Panc1 (cell line): ENCODE measurements at regions not wholly inside any gene's neighbourhood (a gene's known extent, or its start where the extent isn't known, plus 50 kb on each side); places are given as distances from the start of the nearest gene placed in this dataset.

Source experiments
- ATAC-seq: fragments of 200-7000 bp; cut with Tn5 transposase; 2 replicates; pipeline ENCODE4 v1.9.1; 2020; ENCODE audit warnings: mild to moderate bottlenecking, moderate library complexity
- BruUV-seq: library from RNA; stranded (reverse); fragments of 400-500 nt; replicated peaks from 2 replicates; lab custom pipeline; 2021; lab: Mats Ljungman, UMichigan
- CTCF ChIA-PET: fragments of 300-600 bp; sonication (Branson Sonifier 250); formaldehyde crosslinking; loops from one replicate; lab custom pipeline; 2022; ENCODE audit warnings: antibody characterized with exemption; lab: Charles Lee
- POLR2A ChIA-PET: fragments of 300-600 bp; sonication (Branson Sonifier 250); formaldehyde crosslinking; loops from one replicate; lab custom pipeline; 2022; ENCODE audit warnings: antibody characterized with exemption; lab: Charles Lee
- DNase-seq: peaks from one replicate; pipeline ENCODE4 v3.0.0-alpha.2; 2010; ENCODE audit warnings: low read depth, low spot score
- H3K27ac ChIP-seq: 2 replicates; pipeline ENCODE4 v1.5.1; 2011; ENCODE audit warnings: mild to moderate bottlenecking, low read length, inconsistent platforms
- H3K27me3 ChIP-seq: fragments of 200-500 bp; sonication (Bioruptor generic); 2 replicates; pipeline ENCODE4 v1.6.0; 2014; ENCODE audit warnings: low read length, inconsistent platforms; ENCODE audit not compliant: control insufficient read depth, insufficient read depth
- H3K36me3 ChIP-seq: fragments of 200-500 bp; sonication (Bioruptor generic); 2 replicates; pipeline ENCODE4 v1.5.1; 2014; ENCODE audit warnings: inconsistent platforms, mild to moderate bottlenecking, low read length, moderate library complexity; ENCODE audit not compliant: control insufficient read depth, insufficient read depth
- H3K4me1 ChIP-seq: 2 replicates; pipeline ENCODE4 v1.5.1; 2011; ENCODE audit warnings: inconsistent platforms, mild to moderate bottlenecking, low read length, moderate library complexity; ENCODE audit not compliant: control insufficient read depth, insufficient read depth
- H3K4me3 ChIP-seq, 2 experiments: 2 replicates each; pipeline ENCODE4 v1.5.1; 2011 to 2012; ENCODE audit warnings: low read depth in 2 of 2, low read length in 2 of 2, mild to moderate bottlenecking in 2 of 2, inconsistent platforms in 1 of 2, moderate library complexity in 1 of 2
- H3K9me3 ChIP-seq: fragments of 200-500 bp; sonication (Bioruptor generic); 2 replicates; pipeline ENCODE4 v1.5.1; 2014; ENCODE audit warnings: low read depth, mild to moderate bottlenecking, inconsistent platforms, low read length, moderate library complexity; ENCODE audit not compliant: control insufficient read depth, insufficient read depth
- CTCF ChIP-seq: fragments of 450-650 bp; IDR thresholded peaks from 2 replicates; pipeline ENCODE4 v1.5.1; 2017; ENCODE audit warnings: mild to moderate bottlenecking
- POLR2AphosphoS5 ChIP-seq: IDR thresholded peaks from 2 replicates; pipeline ENCODE4 v1.6.1; 2012; ENCODE audit warnings: mild to moderate bottlenecking, low read depth, low read length, moderate library complexity
- REST ChIP-seq, 2 experiments: IDR thresholded peaks; 2 replicates each; pipeline ENCODE4 v1.6.1; 2011 to 2012; ENCODE audit warnings: low read depth in 2 of 2, control low read depth in 1 of 2, low read length in 1 of 2, mild to moderate bottlenecking in 1 of 2, moderate library complexity in 1 of 2; ENCODE audit not compliant: insufficient read depth in 1 of 2
- SIN3A ChIP-seq: IDR thresholded peaks from 2 replicates; pipeline ENCODE4 v1.6.1; 2012; ENCODE audit warnings: low read depth, mild to moderate bottlenecking, low read length, moderate library complexity, borderline replicate concordance; ENCODE audit not compliant: insufficient read depth
- TCF7L2 ChIP-seq: IDR thresholded peaks from 2 replicates; pipeline ENCODE4 v1.6.1; 2011; ENCODE audit warnings: mild to moderate bottlenecking, low read depth, low read length, inconsistent platforms
- in situ Hi-C: cut with HindIII; loops from 2 replicates; pipeline ENCODE4 v1.10.0; 2016; ENCODE audit warnings: low sequenced_read_pairs, low pct_unique_long_range_greater_than_20kb
- intact Hi-C: fragments of 100-400 bp; cut with micrococcal nuclease; formaldehyde crosslinking; loops from one replicate; pipeline ENCODE4 v1.10.0; 2022; ENCODE audit not compliant: unreplicated experiment

- Histone ChIP-seq H3K36me3 (no peaks in the 10 kb centered on the region), H3K4me3 (no peak overlapping the region), H3K27ac (no peak overlapping the region), H3K9me3 (no peaks in the 10 kb centered on the region), H3K27me3 (no peaks in the 10 kb centered on the region), H3K4me1 (no peaks in the 10 kb centered on the region)
- ChIA-PET POLR2A (no interaction called here), CTCF (no interaction called here)
- intact Hi-C loops: no loop called here
- BruUV-seq: no TSS peak
- ATAC-seq (no peak), DNase-seq (no peak)
- TF ChIP-seq REST (IDR thresholded peaks at IDR 0.05; ENCODE audit: insufficient read depth in 1 of 2, low read depth in 2 of 2, low read length in 1 of 2) (no peak), TCF7L2 (no peak), CTCF (no peak), POLR2AphosphoS5 (no peak), SIN3A (no peak)
- in situ Hi-C loops: no loop called here
Observed at GRCh38 chr6:156045401-156046267, 590.0 kb upstream of the NOX3 start.

- intact Hi-C loops: no loop called here
- in situ Hi-C loops: no loop called here
- H3K4me3 ChIP-seq: no peak overlapping the region
- BruUV-seq: no TSS peak
- DNase-seq: no peak
- no peaks in the 10 kb centered on the region for H3K4me1 ChIP-seq
- peaks cover 4% of the 10 kb centered on the region; the same call in 1 of the 2 replicates for H3K9me3 ChIP-seq
- ChIA-PET CTCF (no interaction called here), POLR2A (no interaction called here)
- ATAC-seq: no peak
- TF ChIP-seq REST (IDR thresholded peaks at IDR 0.05; ENCODE audit: insufficient read depth in 1 of 2, low read depth in 2 of 2, low read length in 1 of 2) (no peak), SIN3A (no peak), TCF7L2 (no peak), CTCF (no peak), POLR2AphosphoS5 (no peak)
- no peaks in the 10 kb centered on the region for H3K36me3 ChIP-seq
- H3K27me3 ChIP-seq: no peaks in the 10 kb centered on the region
- H3K27ac ChIP-seq: no peak overlapping the region
Observed at GRCh38 chr6:156033598-156033997, 578.0 kb upstream of the NOX3 start.
